ENCODE measurements at regions not wholly inside any gene's neighbourhood (a gene's known extent, or its start where the extent isn't known, plus 50 kb on each side); places are given as distances from the start of the nearest gene placed in this dataset.

DNA sequence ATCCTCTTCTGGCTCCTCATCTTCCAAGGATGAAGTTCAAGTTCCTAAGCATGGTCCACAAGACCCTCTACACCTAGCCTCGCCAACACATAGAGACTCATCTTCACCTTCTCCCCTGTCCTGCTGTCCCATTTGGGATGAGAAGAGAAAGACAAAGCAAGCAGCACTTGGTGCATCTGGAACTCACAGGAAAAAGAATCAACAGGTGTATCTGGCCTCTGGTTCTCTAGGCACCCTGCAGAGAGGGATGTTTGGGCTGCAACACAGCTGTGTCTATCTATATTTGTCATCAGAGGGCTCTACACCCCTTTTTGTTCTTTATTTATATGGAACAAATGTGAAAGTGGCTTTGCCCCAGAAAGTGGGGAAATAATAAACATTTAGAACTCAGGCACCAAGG, 82.1 kb upstream of the GALNT18 start:
- Histone ChIP-seq H3K4me3 (ENCODE audit: low read length in 3 of 3) (no peak overlapping the region), H3K27me3 (ENCODE audit: control insufficient read depth in 3 of 3, insufficient read depth in 3 of 3, low read length in 3 of 3) (no peaks in the 10 kb centered on the region), H3K9me3 (ENCODE audit: control insufficient read depth in 3 of 3, low read length in 3 of 3) (no peaks in the 10 kb centered on the region), H3K27ac (ENCODE audit: low read depth, low read length) (no peak overlapping the region), H3K9ac (ENCODE audit: low read depth in 1 of 3, low read length in 3 of 3) (no peak overlapping the region), H3K4me1 (ENCODE audit: control insufficient read depth in 3 of 3, insufficient read depth in 3 of 3, low read length in 3 of 3) (peaks cover 7 to 11% (median 9%) of the 10 kb centered on the region in 3 donors), H3K36me3 (ENCODE audit: control insufficient read depth in 3 of 3, insufficient read depth in 3 of 3, low read length in 3 of 3) (no peaks in the 10 kb centered on the region)

DNA sequence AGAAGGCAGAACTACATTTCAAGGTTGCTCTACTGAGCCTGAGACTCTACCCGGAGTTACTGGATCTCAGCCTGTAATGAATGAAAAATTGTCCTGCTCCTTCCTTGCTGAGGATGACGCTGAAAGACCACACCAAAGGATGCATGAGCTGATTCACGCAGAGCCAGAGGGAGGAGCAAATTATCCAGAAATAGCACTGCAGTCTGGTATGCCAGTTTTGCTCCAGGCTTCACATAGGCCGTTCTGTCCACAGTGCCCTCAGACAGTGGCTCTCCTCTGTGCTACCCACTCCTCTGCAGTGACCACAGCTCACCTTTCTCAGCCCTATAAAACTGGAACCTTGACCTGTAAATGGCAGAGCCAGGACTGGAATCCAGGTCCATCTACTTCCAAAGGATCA, 79.3 kb upstream of the GALNT18 start:
- Histone ChIP-seq H3K27ac (ENCODE audit: low read depth, low read length) (no peak overlapping the region), H3K9me3 (ENCODE audit: control insufficient read depth in 3 of 3, low read length in 3 of 3) (no peaks in the 10 kb centered on the region), H3K4me1 (ENCODE audit: control insufficient read depth in 3 of 3, insufficient read depth in 3 of 3, low read length in 3 of 3) (peaks cover 6 to 8% (median 7%) of the 10 kb centered on the region in 3 donors), H3K36me3 (ENCODE audit: control insufficient read depth in 3 of 3, insufficient read depth in 3 of 3, low read length in 3 of 3) (no peaks in the 10 kb centered on the region), H3K9ac (ENCODE audit: low read depth in 1 of 3, low read length in 3 of 3) (peak overlapping the region in 1 of 3 donors; percentile 58), H3K4me3 (ENCODE audit: low read length in 3 of 3) (no peak overlapping the region), H3K27me3 (ENCODE audit: control insufficient read depth in 3 of 3, insufficient read depth in 3 of 3, low read length in 3 of 3) (no peaks in the 10 kb centered on the region)

DNA sequence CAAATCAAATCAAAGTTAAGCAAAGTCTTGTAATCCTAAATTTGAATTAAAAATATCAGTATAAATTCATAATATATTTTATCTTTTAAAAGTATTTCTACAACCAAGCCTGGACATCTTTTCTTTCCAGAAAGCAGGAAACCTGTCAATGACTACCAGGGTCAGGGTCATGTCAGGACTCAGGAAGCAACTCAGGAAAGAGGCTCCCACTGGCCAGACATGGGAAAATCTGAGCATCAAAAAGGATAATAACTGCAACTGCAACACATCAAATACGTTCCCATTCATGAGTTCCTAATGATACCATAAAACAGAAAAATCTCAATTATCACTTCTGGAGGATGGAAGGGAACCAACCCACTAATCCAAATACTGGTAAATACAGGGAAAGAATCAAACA, 76.0 kb upstream of the GALNT18 start:
- Histone ChIP-seq H3K4me1 (ENCODE audit: control insufficient read depth in 3 of 3, insufficient read depth in 3 of 3, low read length in 3 of 3) (peaks cover 4 to 7% (median 4%) of the 10 kb centered on the region in 3 donors), H3K27ac (ENCODE audit: low read depth, low read length) (no peak overlapping the region)

DNA sequence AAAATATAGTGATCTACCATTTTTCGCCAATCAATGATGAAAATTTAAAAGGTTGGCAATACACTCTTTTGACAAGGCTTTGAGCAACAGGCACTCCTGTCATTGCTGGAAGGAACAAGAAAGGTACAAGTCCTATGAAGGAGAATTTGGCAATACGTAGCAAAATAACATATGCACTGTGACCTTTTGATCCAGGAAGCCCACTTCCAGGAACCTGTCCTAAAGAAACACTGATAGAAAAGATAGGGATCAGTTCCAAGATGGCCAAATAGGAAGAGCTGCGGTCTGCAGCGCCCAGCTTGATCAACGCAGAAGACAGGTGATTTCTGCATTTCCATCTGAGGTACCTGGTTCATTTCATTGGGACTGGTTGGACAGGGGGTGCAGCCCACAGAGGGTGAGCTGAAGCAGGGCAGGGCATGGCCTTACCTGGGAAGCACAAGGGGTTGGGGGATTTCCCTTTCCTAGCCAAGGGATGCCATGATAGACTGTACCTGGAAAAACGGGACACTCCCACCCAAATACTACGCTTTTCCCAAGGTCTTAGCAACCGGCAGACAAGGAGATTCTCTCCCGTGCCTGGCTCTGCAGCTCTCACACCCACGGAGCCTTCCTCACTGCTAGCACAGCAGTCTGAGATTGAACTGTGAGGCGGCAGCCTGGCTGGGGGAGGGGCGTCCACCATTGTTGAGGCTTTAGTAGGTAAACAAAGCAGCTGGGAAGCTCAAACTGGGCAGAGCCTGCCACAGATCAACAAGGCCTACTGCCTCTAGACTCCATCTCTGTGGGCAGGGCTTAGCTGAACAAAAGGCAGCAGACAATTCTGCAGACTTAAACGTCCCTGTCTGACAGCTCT, 69.7 kb upstream of the GALNT18 start:
- Histone ChIP-seq H3K27me3 (ENCODE audit: control insufficient read depth in 3 of 3, insufficient read depth in 3 of 3, low read length in 3 of 3) (no peaks in the 10 kb centered on the region), H3K4me3 (ENCODE audit: low read length in 3 of 3) (no peak overlapping the region), H3K9me3 (ENCODE audit: control insufficient read depth in 3 of 3, low read length in 3 of 3) (no peaks in the 10 kb centered on the region), H3K36me3 (ENCODE audit: control insufficient read depth in 3 of 3, insufficient read depth in 3 of 3, low read length in 3 of 3) (no peaks in the 10 kb centered on the region), H3K27ac (ENCODE audit: low read depth, low read length) (no peak overlapping the region), H3K9ac (ENCODE audit: low read depth in 1 of 3, low read length in 3 of 3) (no peak overlapping the region), H3K4me1 (ENCODE audit: control insufficient read depth in 3 of 3, insufficient read depth in 3 of 3, low read length in 3 of 3) (no peaks in the 10 kb centered on the region)

More for the DNA sequence above, 76.0 kb upstream of the GALNT18 start:
- H3K36me3 ChIP-seq (ENCODE audit: control insufficient read depth in 3 of 3, insufficient read depth in 3 of 3, low read length in 3 of 3): no peaks in the 10 kb centered on the region
- H3K9me3 ChIP-seq (ENCODE audit: control insufficient read depth in 3 of 3, low read length in 3 of 3): no peaks in the 10 kb centered on the region
- H3K4me3 ChIP-seq (ENCODE audit: low read length in 3 of 3): no peak overlapping the region
- no peaks in the 10 kb centered on the region for H3K27me3 ChIP-seq (ENCODE audit: control insufficient read depth in 3 of 3, insufficient read depth in 3 of 3, low read length in 3 of 3)
- H3K9ac ChIP-seq (ENCODE audit: low read depth in 1 of 3, low read length in 3 of 3): no peak overlapping the region

GRCh38 chr11:11681536-11681935, 59.7 kb upstream of the GALNT18 start:
- H3K27ac ChIP-seq (ENCODE audit: low read depth, low read length): no peak overlapping the region

DNA sequence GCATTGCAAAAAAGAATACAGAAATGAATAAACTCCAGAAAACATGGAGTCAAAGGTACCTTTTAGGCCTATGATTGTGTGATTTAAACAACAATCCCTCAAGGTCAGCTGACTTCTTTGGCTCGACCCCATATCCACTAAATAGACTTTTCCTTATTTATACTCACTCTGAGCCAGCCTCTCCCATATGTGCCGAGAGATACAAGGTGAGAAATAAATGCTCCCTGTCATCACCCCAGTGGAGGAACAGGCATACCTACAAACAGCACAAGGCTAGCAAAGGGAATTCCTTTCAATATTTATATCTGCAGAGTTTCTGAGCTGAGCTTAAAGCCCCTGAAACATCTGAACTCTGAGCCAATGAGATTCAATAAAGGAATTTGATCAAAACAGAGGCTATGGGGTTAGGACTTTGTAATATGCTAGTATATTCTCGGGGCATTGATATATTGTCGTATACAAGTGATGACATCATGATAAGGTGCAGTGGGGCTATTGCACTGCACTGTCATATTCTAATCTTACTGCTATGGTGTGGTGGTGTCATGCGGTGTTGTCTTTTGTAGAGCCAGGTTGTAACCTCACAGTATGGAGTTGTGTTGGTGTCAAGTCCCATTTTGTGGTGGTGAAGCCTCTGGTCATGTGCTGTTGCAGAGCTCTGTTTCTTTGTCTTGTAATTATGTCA, 56.0 kb upstream of the GALNT18 start:
- no peak overlapping the region for H3K4me3 ChIP-seq (ENCODE audit: low read length in 3 of 3)
- no peak overlapping the region for H3K27ac ChIP-seq (ENCODE audit: low read depth, low read length)
- no peaks in the 10 kb centered on the region for H3K36me3 ChIP-seq (ENCODE audit: control insufficient read depth in 3 of 3, insufficient read depth in 3 of 3, low read length in 3 of 3)
- no peaks in the 10 kb centered on the region for H3K4me1 ChIP-seq (ENCODE audit: control insufficient read depth in 3 of 3, insufficient read depth in 3 of 3, low read length in 3 of 3)
- no peaks in the 10 kb centered on the region for H3K9me3 ChIP-seq (ENCODE audit: control insufficient read depth in 3 of 3, low read length in 3 of 3)
- H3K27me3 ChIP-seq (ENCODE audit: control insufficient read depth in 3 of 3, insufficient read depth in 3 of 3, low read length in 3 of 3): no peaks in the 10 kb centered on the region
- no peak overlapping the region for H3K9ac ChIP-seq (ENCODE audit: low read depth in 1 of 3, low read length in 3 of 3)

More at GRCh38 chr11:11681536-11681935, 59.7 kb upstream of the GALNT18 start:
- H3K9ac ChIP-seq (ENCODE audit: low read depth in 1 of 3, low read length in 3 of 3): no peak overlapping the region
- no peak overlapping the region for H3K4me3 ChIP-seq (ENCODE audit: low read length in 3 of 3)
- no peaks in the 10 kb centered on the region for H3K27me3 ChIP-seq (ENCODE audit: control insufficient read depth in 3 of 3, insufficient read depth in 3 of 3, low read length in 3 of 3)
- H3K4me1 ChIP-seq (ENCODE audit: control insufficient read depth in 3 of 3, insufficient read depth in 3 of 3, low read length in 3 of 3): no peaks in the 10 kb centered on the region
- no peaks in the 10 kb centered on the region for H3K36me3 ChIP-seq (ENCODE audit: control insufficient read depth in 3 of 3, insufficient read depth in 3 of 3, low read length in 3 of 3)
- H3K9me3 ChIP-seq (ENCODE audit: control insufficient read depth in 3 of 3, low read length in 3 of 3): no peaks in the 10 kb centered on the region

GRCh38 chr11:11675671-11676181, 53.9 kb upstream of the GALNT18 start:
- Histone ChIP-seq H3K9me3 (ENCODE audit: control insufficient read depth in 3 of 3, low read length in 3 of 3) (no peaks in the 10 kb centered on the region), H3K4me3 (ENCODE audit: low read length in 3 of 3) (no peak overlapping the region), H3K27me3 (ENCODE audit: control insufficient read depth in 3 of 3, insufficient read depth in 3 of 3, low read length in 3 of 3) (no peaks in the 10 kb centered on the region), H3K9ac (ENCODE audit: low read depth in 1 of 3, low read length in 3 of 3) (no peak overlapping the region), H3K27ac (ENCODE audit: low read depth, low read length) (no peak overlapping the region), H3K36me3 (ENCODE audit: control insufficient read depth in 3 of 3, insufficient read depth in 3 of 3, low read length in 3 of 3) (no peaks in the 10 kb centered on the region), H3K4me1 (ENCODE audit: control insufficient read depth in 3 of 3, insufficient read depth in 3 of 3, low read length in 3 of 3) (no peaks in the 10 kb centered on the region)

- H3K27me3 ChIP-seq (ENCODE audit: control insufficient read depth in 3 of 3, insufficient read depth in 3 of 3, low read length in 3 of 3): no peaks in the 10 kb centered on the region
- no peaks in the 10 kb centered on the region for H3K4me1 ChIP-seq (ENCODE audit: control insufficient read depth in 3 of 3, insufficient read depth in 3 of 3, low read length in 3 of 3)
- no peak overlapping the region for H3K27ac ChIP-seq (ENCODE audit: low read depth, low read length)
- H3K9me3 ChIP-seq (ENCODE audit: control insufficient read depth in 3 of 3, low read length in 3 of 3): no peaks in the 10 kb centered on the region
- H3K4me3 ChIP-seq (ENCODE audit: low read length in 3 of 3): no peak overlapping the region
- H3K9ac ChIP-seq (ENCODE audit: low read depth in 1 of 3, low read length in 3 of 3): no peak overlapping the region
- H3K36me3 ChIP-seq (ENCODE audit: control insufficient read depth in 3 of 3, insufficient read depth in 3 of 3, low read length in 3 of 3): no peaks in the 10 kb centered on the region
These were observed 51.0 kb upstream of the GALNT18 start for GRCh38 chr11:11672789-11673188.

- H3K9ac ChIP-seq (ENCODE audit: low read depth in 1 of 3, low read length in 3 of 3): no peak overlapping the region
- H3K4me1 ChIP-seq (ENCODE audit: control insufficient read depth in 3 of 3, insufficient read depth in 3 of 3, low read length in 3 of 3): no peaks in the 10 kb centered on the region
- no peak overlapping the region for H3K27ac ChIP-seq (ENCODE audit: low read depth, low read length)
- H3K36me3 ChIP-seq (ENCODE audit: control insufficient read depth in 3 of 3, insufficient read depth in 3 of 3, low read length in 3 of 3): no peaks in the 10 kb centered on the region
- no peak overlapping the region for H3K4me3 ChIP-seq (ENCODE audit: low read length in 3 of 3)
- no peaks in the 10 kb centered on the region for H3K9me3 ChIP-seq (ENCODE audit: control insufficient read depth in 3 of 3, low read length in 3 of 3)
- H3K27me3 ChIP-seq (ENCODE audit: control insufficient read depth in 3 of 3, insufficient read depth in 3 of 3, low read length in 3 of 3): peaks cover 0 to 2% (median 0%) of the 10 kb centered on the region in 3 donors
These were observed 50.3 kb upstream of the GALNT18 start for GRCh38 chr11:11672101-11672500.

All from skeletal muscle tissue (tissue), 3 donors.